ENCODE measurements at regions not wholly inside any gene's neighbourhood (a gene's known extent, or its start where the extent isn't known, plus 50 kb on each side); places are given as distances from the start of the nearest gene placed in this dataset.

DNA sequence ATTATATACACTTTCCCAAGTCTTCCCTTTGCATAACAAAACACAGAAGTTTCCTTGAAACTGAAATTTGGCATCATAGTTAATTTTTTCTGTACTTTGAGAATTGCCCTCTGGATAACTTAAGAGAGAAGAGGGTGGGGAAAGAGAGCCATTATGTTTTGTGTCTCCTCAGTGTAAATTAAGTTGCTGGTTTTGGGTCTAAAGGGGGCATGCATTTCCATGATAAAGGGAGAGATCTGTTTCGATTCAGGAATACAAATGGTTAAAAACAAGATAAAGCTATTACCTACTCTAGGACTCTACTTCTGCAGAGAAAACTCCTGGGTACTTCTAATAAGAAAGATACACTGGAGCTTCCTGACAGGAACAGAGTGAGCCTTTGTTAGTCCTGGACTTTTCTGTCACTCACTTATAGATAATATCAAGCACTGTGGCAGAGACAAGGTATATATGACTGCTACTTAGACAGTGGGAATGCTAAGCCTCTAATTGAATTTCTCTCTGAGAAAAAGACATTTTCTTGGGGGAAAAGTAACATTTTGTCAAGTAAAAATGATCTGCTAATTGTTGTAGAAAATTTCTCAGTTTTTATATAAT lies 142.8 kb upstream of the PCDH9 start (continued):
- TF ChIP-seq, protein P1, sequence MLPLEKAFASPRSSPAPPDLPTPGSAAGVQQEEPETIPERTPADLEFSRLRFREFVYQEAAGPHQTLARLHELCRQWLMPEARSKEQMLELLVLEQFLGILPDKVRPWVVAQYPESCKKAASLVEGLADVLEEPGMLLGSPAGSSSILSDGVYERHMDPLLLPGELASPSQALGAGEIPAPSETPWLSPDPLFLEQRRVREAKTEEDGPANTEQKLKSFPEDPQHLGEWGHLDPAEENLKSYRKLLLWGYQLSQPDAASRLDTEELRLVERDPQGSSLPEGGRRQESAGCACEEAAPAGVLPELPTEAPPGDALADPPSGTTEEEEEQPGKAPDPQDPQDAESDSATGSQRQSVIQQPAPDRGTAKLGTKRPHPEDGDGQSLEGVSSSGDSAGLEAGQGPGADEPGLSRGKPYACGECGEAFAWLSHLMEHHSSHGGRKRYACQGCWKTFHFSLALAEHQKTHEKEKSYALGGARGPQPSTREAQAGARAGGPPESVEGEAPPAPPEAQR (tag by site-specific recombination; IDR thresholded peaks at IDR 0.05) = no peak
- TF ChIP-seq ZNF146 (tag by site-specific recombination; IDR thresholded peaks at IDR 0.05) = no peak

DNA sequence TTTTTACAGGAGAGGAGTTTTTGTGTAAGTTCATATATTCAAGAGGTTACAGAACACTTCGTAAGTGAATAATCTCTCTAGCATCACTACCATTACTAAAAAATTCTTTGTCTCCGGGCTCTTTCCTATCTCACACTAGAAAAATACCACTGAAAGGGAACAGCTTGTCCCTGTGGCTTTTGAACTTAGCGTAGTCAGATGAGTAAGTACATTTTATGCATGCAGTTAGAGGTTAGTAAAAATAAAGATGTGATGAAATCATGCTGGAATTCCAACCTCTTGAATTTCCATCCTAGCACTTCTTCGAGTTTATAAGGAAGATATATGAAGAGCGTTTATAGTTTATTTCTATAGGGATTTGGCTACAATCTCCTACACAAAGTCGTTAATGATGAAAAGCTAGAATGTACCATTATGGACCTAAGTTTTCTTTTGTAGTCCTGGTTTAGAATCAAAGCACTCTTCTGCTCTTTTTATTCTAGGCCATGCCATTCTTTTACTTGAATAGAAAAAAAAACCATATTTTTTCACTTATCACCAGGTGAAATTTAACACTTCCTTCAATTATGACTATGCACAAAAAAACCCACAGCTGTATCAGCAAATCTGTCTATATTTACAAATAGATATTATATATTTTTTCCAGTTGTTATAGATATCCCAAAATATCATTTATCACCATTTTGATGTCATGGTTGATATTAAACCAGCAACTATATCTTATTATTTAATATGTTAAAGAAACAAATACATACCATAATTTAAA lies 139.9 kb upstream of the PCDH9 start:
- H3K36me3 ChIP-seq (ENCODE audit: control insufficient read depth in 2 of 2, insufficient read depth in 1 of 2, low read length in 2 of 2) = no peaks in the 10 kb centered on the region
- CTCF ChIA-PET = interaction anchor here (0.5 to 1.8 kb wide), 4 partner anchors 14 to 1014 kb away, joined by 3 to 6 read pairs (median 3); no protein-coding TSS in a partner anchor
- TF ChIP-seq, protein P2, sequence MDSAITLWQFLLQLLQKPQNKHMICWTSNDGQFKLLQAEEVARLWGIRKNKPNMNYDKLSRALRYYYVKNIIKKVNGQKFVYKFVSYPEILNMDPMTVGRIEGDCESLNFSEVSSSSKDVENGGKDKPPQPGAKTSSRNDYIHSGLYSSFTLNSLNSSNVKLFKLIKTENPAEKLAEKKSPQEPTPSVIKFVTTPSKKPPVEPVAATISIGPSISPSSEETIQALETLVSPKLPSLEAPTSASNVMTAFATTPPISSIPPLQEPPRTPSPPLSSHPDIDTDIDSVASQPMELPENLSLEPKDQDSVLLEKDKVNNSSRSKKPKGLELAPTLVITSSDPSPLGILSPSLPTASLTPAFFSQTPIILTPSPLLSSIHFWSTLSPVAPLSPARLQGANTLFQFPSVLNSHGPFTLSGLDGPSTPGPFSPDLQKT (IDR thresholded peaks at IDR 0.05; ENCODE audit: borderline replicate concordance, low read depth, low read length) = no peak
- TF ChIP-seq ZNF114 (tag by site-specific recombination; IDR thresholded peaks at IDR 0.05) = no peak
- TF ChIP-seq TCF7L2 (IDR thresholded peaks at IDR 0.05; ENCODE audit: borderline replicate concordance, low read depth, low read length) = 0 out of 2 replicates have a peak, but pooled peaks have one; percentile 27
- no peak overlapping the region for H3K27ac ChIP-seq (ENCODE audit: extremely low read depth, low read depth, low read length)
- POLR2A ChIA-PET = no interaction called here
- no peaks in the 10 kb centered on the region for H3K9me3 ChIP-seq (ENCODE audit: control insufficient read depth, insufficient read depth, low read depth, low read length)
- no peaks in the 10 kb centered on the region for H3K4me1 ChIP-seq (ENCODE audit: control insufficient read depth, insufficient read depth, low read length)
- no peak overlapping the region for H3K4me3 ChIP-seq (ENCODE audit: low read depth, low read length)

DNA sequence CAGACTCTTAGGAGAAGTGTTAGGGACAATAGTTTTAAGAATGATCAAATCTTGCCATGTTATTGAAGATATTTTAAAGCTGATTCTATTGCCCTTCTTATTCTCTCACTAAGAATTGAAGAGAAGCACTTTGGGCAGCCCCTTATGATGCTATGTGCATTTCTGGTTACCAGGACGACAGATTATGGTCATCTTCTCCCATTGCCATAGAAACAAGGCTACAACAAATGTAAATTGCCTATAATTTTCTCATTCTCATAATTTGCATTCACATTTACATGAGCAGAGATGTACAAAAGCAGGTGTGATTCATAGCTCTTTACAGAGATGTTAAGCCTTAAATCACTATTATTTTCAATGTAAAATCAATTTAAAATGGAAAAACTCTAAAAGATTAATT lies 137.3 kb upstream of the PCDH9 start:
- H3K9me3 ChIP-seq (ENCODE audit: control insufficient read depth, insufficient read depth, low read depth, low read length) = no peaks in the 10 kb centered on the region
- H3K36me3 ChIP-seq (ENCODE audit: control insufficient read depth in 2 of 2, insufficient read depth in 1 of 2, low read length in 2 of 2) = no peaks in the 10 kb centered on the region
- no peak for TF ChIP-seq ZNF324 (tag by site-specific recombination; IDR thresholded peaks at IDR 0.05)
- TF ChIP-seq ZNF335 (tag by site-specific recombination; conservative IDR thresholded peaks at IDR 0.05) = no peak
- no peak for TF ChIP-seq ZNF426 (tag by site-specific recombination; IDR thresholded peaks at IDR 0.05)
- TF ChIP-seq ZFP69B (tag by site-specific recombination; IDR thresholded peaks at IDR 0.05) = no peak
- TF ChIP-seq ZNF350 (tag by site-specific recombination; IDR thresholded peaks at IDR 0.05) = no peak
- TF ChIP-seq, protein P3, sequence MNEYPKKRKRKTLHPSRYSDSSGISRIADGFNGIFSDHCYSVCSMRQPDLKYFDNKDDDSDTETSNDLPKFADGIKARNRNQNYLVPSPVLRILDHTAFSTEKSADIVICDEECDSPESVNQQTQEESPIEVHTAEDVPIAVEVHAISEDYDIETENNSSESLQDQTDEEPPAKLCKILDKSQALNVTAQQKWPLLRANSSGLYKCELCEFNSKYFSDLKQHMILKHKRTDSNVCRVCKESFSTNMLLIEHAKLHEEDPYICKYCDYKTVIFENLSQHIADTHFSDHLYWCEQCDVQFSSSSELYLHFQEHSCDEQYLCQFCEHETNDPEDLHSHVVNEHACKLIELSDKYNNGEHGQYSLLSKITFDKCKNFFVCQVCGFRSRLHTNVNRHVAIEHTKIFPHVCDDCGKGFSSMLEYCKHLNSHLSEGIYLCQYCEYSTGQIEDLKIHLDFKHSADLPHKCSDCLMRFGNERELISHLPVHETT (tag by site-specific recombination; IDR thresholded peaks at IDR 0.05) = no peak
- no peak for TF ChIP-seq ZNF514 (tag by site-specific recombination; IDR thresholded peaks at IDR 0.05)
- TF ChIP-seq ZNF274 (IDR thresholded peaks at IDR 0.05; ENCODE audit: low read length) = no peak
- no peak for TF ChIP-seq ZNF274 (tag by site-specific recombination; IDR thresholded peaks at IDR 0.05; ENCODE audit: borderline replicate concordance)
- TF ChIP-seq REPIN1 (tag by site-specific recombination; IDR thresholded peaks at IDR 0.05; ENCODE audit: low read depth) = no peak
- TF ChIP-seq, protein P4, sequence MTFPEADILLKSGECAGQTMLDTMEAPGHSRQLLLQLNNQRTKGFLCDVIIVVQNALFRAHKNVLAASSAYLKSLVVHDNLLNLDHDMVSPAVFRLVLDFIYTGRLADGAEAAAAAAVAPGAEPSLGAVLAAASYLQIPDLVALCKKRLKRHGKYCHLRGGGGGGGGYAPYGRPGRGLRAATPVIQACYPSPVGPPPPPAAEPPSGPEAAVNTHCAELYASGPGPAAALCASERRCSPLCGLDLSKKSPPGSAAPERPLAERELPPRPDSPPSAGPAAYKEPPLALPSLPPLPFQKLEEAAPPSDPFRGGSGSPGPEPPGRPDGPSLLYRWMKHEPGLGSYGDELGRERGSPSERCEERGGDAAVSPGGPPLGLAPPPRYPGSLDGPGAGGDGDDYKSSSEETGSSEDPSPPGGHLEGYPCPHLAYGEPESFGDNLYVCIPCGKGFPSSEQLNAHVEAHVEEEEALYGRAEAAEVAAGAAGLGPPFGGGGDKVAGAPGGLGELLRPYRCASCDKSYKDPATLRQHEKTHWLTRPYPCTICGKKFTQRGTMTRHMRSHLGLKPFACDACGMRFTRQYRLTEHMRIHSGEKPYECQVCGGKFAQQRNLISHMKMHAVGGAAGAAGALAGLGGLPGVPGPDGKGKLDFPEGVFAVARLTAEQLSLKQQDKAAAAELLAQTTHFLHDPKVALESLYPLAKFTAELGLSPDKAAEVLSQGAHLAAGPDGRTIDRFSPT (tag by site-specific recombination; IDR thresholded peaks at IDR 0.05) = no peak
- TF ChIP-seq GLI2 (tag by site-specific recombination; IDR thresholded peaks at IDR 0.05; ENCODE audit: borderline replicate concordance, low read depth) = no peak
- no peak for TF ChIP-seq SP3 (tag by site-specific recombination; IDR thresholded peaks at IDR 0.05)
- TF ChIP-seq, protein P5, sequence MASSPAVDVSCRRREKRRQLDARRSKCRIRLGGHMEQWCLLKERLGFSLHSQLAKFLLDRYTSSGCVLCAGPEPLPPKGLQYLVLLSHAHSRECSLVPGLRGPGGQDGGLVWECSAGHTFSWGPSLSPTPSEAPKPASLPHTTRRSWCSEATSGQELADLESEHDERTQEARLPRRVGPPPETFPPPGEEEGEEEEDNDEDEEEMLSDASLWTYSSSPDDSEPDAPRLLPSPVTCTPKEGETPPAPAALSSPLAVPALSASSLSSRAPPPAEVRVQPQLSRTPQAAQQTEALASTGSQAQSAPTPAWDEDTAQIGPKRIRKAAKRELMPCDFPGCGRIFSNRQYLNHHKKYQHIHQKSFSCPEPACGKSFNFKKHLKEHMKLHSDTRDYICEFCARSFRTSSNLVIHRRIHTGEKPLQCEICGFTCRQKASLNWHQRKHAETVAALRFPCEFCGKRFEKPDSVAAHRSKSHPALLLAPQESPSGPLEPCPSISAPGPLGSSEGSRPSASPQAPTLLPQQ (tag by site-specific recombination; IDR thresholded peaks at IDR 0.05) = no peak
- TF ChIP-seq ZNF48 (tag by site-specific recombination; IDR thresholded peaks at IDR 0.05) = no peak
- TF ChIP-seq GLI4 (tag by site-specific recombination; IDR thresholded peaks at IDR 0.05) = no peak
- no peak for TF ChIP-seq ZNF266 (tag by site-specific recombination; IDR thresholded peaks at IDR 0.05; ENCODE audit: low read depth)
- TF ChIP-seq, protein P6, sequence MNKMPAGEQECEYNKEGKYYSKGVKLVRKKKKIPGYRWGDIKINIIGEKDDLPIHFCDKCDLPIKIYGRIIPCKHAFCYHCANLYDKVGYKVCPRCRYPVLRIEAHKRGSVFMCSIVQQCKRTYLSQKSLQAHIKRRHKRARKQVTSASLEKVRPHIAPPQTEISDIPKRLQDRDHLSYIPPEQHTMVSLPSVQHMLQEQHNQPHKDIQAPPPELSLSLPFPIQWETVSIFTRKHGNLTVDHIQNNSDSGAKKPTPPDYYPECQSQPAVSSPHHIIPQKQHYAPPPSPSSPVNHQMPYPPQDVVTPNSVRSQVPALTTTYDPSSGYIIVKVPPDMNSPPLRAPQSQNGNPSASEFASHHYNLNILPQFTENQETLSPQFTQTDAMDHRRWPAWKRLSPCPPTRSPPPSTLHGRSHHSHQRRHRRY (tag by site-specific recombination; IDR thresholded peaks at IDR 0.05) = no peak
- POLR2A ChIA-PET = no interaction called here
- CTCF ChIA-PET = interaction anchor here (0.7 kb wide), 1 partner anchor 421 kb away, joined by 4 read pairs; no protein-coding TSS in a partner anchor
- H3K4me1 ChIP-seq (ENCODE audit: control insufficient read depth, insufficient read depth, low read length) = no peaks in the 10 kb centered on the region
- no peak overlapping the region for H3K4me3 ChIP-seq (ENCODE audit: low read depth, low read length)
- no peak overlapping the region for H3K27ac ChIP-seq (ENCODE audit: extremely low read depth, low read depth, low read length)
